ENCODE measurements at regions not wholly inside any gene's neighbourhood (a gene's known extent, or its start where the extent isn't known, plus 50 kb on each side); places are given as distances from the start of the nearest gene placed in this dataset.

DNA sequence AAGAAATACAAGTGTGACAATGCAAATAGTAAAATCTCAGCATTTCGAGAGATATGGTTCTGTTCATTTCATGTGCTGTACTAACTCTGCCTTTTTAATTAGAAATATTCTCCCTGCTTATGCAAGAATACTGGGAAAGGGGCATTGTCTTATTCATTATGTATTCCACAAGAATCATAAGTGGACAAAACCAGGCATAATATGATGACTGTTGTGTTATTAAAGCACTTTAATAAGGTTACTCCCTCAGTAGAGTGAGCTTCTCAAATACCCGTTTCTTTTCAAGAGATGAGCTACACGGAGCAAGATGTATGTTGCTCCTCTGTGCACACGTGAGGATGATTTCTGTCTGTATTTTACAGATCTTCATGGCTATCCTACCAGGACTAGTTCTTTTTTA, 638.7 kb upstream of the FANCL start:
- Histone ChIP-seq H3K4me1 (ENCODE audit: control insufficient read depth in 3 of 3, insufficient read depth in 2 of 3, low read depth in 1 of 3, low read length in 2 of 3) (no peaks in the 10 kb centered on the region), H3K27me3 (ENCODE audit: control insufficient read depth in 3 of 3, insufficient read depth in 3 of 3, low read length in 3 of 3) (no peaks in the 10 kb centered on the region), H3K4me3 (ENCODE audit: low read depth in 1 of 3, low read length in 3 of 3) (no peak overlapping the region), H3K36me3 (ENCODE audit: control insufficient read depth in 3 of 3, insufficient read depth in 2 of 3, low read depth in 1 of 3, low read length in 3 of 3) (no peaks in the 10 kb centered on the region), H3K27ac (ENCODE audit: low read depth in 1 of 3, low read length in 2 of 3) (no peak overlapping the region), H3K9me3 (ENCODE audit: control insufficient read depth in 2 of 2, insufficient read depth in 1 of 2, low read depth in 1 of 2, low read length in 1 of 2) (peaks cover 0 to 2% of the 10 kb centered on the region in 2 donors)
- WGBS, 3 donors, result 86 to 91% (median 87%) methylated on average over 4 of the region's 4 CpGs
- no peak for DNase-seq
- FAIRE-seq, result no peak

DNA sequence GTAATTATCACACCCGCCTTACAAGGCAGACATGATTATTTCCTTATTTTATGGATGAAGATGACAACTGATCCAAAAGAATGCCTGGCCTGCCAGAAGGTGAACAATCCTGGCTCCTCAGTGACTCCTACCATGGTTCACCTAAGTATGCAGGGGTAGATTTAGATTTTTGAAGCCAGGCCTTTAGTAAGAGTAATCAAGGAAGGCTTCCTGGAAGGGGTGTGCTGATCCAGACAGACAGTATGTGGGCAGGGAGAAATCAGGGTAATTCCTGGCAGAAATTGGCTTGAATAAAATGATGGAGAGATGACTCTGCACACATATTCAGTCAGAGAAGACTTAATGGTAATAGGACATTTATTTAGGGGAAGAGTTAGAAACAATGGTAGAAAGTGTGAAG, 637.7 kb upstream of the FANCL start:
- 76 to 96% (median 77%) methylated on average over 1 of the region's 1 CpG for WGBS, 3 donors
- FAIRE-seq, result no peak
- no peak overlapping the region for H3K27ac ChIP-seq (ENCODE audit: low read depth in 1 of 3, low read length in 2 of 3)
- H3K4me3 ChIP-seq (ENCODE audit: low read depth in 1 of 3, low read length in 3 of 3), result no peak overlapping the region
- no peaks in the 10 kb centered on the region for H3K27me3 ChIP-seq (ENCODE audit: control insufficient read depth in 3 of 3, insufficient read depth in 3 of 3, low read length in 3 of 3)
- no peak for DNase-seq
- H3K36me3 ChIP-seq (ENCODE audit: control insufficient read depth in 3 of 3, insufficient read depth in 2 of 3, low read depth in 1 of 3, low read length in 3 of 3), result no peaks in the 10 kb centered on the region
- H3K4me1 ChIP-seq (ENCODE audit: control insufficient read depth in 3 of 3, insufficient read depth in 2 of 3, low read depth in 1 of 3, low read length in 2 of 3), result no peaks in the 10 kb centered on the region
- H3K9me3 ChIP-seq (ENCODE audit: control insufficient read depth in 2 of 2, insufficient read depth in 1 of 2, low read depth in 1 of 2, low read length in 1 of 2), result peaks cover 0 to 2% of the 10 kb centered on the region in 2 donors

DNA sequence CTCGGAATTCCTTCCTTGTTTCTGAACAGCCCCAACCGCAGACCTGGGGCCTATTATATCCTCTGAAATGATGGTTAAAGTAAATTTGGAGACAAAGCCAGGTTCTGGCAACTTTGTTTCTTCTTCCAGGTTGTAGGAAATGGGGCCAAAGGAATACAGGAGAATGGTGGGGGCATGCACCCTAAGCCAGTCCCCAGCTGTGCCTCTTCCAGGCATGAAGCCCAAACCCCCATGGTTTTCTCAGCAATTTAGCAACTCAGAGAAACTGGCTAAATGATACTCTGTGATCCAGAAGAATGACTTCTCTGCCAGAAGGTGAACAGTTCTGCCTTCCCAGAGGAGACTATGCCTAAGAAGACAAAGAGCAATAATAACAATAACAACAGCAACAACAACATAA, 635.0 kb upstream of the FANCL start:
- no peak overlapping the region for H3K27ac ChIP-seq (ENCODE audit: low read depth in 1 of 3, low read length in 2 of 3)
- DNase-seq, result no peak
- H3K4me1 ChIP-seq (ENCODE audit: control insufficient read depth in 3 of 3, insufficient read depth in 2 of 3, low read depth in 1 of 3, low read length in 2 of 3), result no peaks in the 10 kb centered on the region
- no peak for FAIRE-seq
- H3K9me3 ChIP-seq (ENCODE audit: control insufficient read depth in 2 of 2, insufficient read depth in 1 of 2, low read depth in 1 of 2, low read length in 1 of 2), result peaks cover 0 to 2% of the 10 kb centered on the region in 2 donors
- no peaks in the 10 kb centered on the region for H3K36me3 ChIP-seq (ENCODE audit: control insufficient read depth in 3 of 3, insufficient read depth in 2 of 3, low read depth in 1 of 3, low read length in 3 of 3)
- H3K27me3 ChIP-seq (ENCODE audit: control insufficient read depth in 3 of 3, insufficient read depth in 3 of 3, low read length in 3 of 3), result no peaks in the 10 kb centered on the region
- WGBS, 3 donors, result 92 to 100% (median 95%) methylated on average over 2 of the region's 2 CpGs
- no peak overlapping the region for H3K4me3 ChIP-seq (ENCODE audit: low read depth in 1 of 3, low read length in 3 of 3)

DNA sequence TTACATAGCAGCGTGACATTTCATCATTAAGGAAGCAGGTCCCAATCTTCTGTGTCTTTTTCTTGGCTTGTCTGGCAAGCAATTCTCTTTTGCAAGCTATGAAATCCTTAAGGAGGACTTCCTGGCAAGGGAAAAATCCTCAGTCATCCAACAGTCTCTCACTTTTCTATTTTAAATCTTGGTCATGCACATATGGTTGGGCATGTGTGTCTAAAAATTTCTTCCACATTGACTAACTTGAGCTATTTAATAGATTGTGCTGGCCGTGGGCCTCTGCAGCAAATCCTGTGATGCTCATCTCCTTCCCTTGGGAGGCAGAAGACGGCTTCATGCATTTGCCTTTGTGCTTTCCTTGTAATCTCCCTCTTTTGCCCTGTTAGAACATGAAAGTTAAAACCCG, 634.3 kb upstream of the FANCL start:
- no peak overlapping the region for H3K27ac ChIP-seq (ENCODE audit: low read depth in 1 of 3, low read length in 2 of 3)
- H3K27me3 ChIP-seq (ENCODE audit: control insufficient read depth in 3 of 3, insufficient read depth in 3 of 3, low read length in 3 of 3), result no peaks in the 10 kb centered on the region
- no peaks in the 10 kb centered on the region for H3K36me3 ChIP-seq (ENCODE audit: control insufficient read depth in 3 of 3, insufficient read depth in 2 of 3, low read depth in 1 of 3, low read length in 3 of 3)
- no peak overlapping the region for H3K4me3 ChIP-seq (ENCODE audit: low read depth in 1 of 3, low read length in 3 of 3)
- DNase-seq (no peak), FAIRE-seq (no peak)
- 70 to 82% (median 81%) methylated on average over 4 of the region's 4 CpGs for WGBS, 3 donors
- H3K4me1 ChIP-seq (ENCODE audit: control insufficient read depth in 3 of 3, insufficient read depth in 2 of 3, low read depth in 1 of 3, low read length in 2 of 3), result no peaks in the 10 kb centered on the region
- peaks cover 0 to 2% of the 10 kb centered on the region in 2 donors for H3K9me3 ChIP-seq (ENCODE audit: control insufficient read depth in 2 of 2, insufficient read depth in 1 of 2, low read depth in 1 of 2, low read length in 1 of 2)

DNA sequence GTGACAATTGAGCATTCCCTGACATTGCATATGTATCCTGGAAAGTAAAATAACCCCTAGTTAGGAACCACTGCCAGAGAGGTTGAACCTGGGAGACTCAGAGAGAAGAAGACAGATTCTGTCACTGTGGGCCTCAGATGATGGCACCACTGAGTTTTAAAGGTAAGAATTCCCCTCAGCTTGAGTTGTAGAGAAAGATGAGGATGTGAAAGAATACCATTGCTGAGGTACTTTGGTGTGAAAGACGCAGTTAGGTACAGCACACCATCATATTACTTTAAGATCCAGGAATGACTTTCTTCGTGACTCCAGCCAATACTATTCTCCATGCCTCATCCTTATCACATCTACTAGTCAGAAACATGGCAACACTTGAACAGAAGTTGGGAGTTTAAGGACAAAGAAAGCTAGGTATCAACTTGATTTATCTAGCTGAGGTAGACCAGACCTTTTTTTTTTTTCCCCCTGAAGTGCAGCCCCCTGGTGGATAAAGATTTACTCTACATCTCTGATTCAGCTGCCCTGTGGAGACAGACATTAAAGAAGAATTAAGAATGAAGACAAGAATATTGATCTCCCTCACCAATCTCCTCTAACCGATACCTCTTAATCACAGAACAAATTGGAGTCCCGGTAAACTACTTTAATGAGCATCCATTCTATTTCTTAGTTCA, 630.5 kb upstream of the FANCL start:
- Histone ChIP-seq H3K27me3 (ENCODE audit: control insufficient read depth in 3 of 3, insufficient read depth in 3 of 3, low read length in 3 of 3) (no peaks in the 10 kb centered on the region), H3K36me3 (ENCODE audit: control insufficient read depth in 3 of 3, insufficient read depth in 2 of 3, low read depth in 1 of 3, low read length in 3 of 3) (no peaks in the 10 kb centered on the region), H3K27ac (ENCODE audit: low read depth in 1 of 3, low read length in 2 of 3) (no peak overlapping the region), H3K4me1 (ENCODE audit: control insufficient read depth in 3 of 3, insufficient read depth in 2 of 3, low read depth in 1 of 3, low read length in 2 of 3) (no peaks in the 10 kb centered on the region), H3K9me3 (ENCODE audit: control insufficient read depth in 2 of 2, insufficient read depth in 1 of 2, low read depth in 1 of 2, low read length in 1 of 2) (no peaks in the 10 kb centered on the region), H3K4me3 (ENCODE audit: low read depth in 1 of 3, low read length in 3 of 3) (no peak overlapping the region)
- DNase-seq (no peak), FAIRE-seq (no peak)
- WGBS, 3 donors, result 87 to 92% (median 91%) methylated on average over 4 of the region's 4 CpGs

DNA sequence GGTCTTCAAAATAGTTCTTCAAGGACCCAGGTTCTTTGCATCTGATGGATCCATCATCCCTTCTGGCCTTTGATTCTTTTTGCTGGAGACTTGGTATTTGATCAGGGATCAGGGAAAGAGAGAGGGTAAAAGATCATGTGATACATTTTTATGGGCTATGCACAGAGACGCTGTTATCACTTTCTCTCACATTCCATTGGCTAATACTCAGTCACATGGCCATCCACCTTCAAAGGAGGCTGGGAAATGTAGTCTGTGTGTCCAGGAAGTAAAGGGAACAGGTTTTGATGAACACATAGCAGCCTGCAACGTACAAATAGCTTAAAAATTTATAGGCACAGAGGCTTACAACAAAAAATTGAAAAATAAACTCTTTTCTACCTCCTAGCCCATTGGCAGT, 629.6 kb upstream of the FANCL start:
- H3K4me3 ChIP-seq (ENCODE audit: low read depth in 1 of 3, low read length in 3 of 3), result no peak overlapping the region
- DNase-seq (peak; percentile 2 to 20), FAIRE-seq (no peak)
- H3K4me1 ChIP-seq (ENCODE audit: control insufficient read depth in 3 of 3, insufficient read depth in 2 of 3, low read depth in 1 of 3, low read length in 2 of 3), result no peaks in the 10 kb centered on the region
- no peaks in the 10 kb centered on the region for H3K9me3 ChIP-seq (ENCODE audit: control insufficient read depth in 2 of 2, insufficient read depth in 1 of 2, low read depth in 1 of 2, low read length in 1 of 2)
- WGBS, 3 donors, result 21 to 50% (median 25%) methylated on average over 2 of the region's 2 CpGs
- H3K27ac ChIP-seq (ENCODE audit: low read depth in 1 of 3, low read length in 2 of 3), result no peak overlapping the region
- no peaks in the 10 kb centered on the region for H3K36me3 ChIP-seq (ENCODE audit: control insufficient read depth in 3 of 3, insufficient read depth in 2 of 3, low read depth in 1 of 3, low read length in 3 of 3)
- no peaks in the 10 kb centered on the region for H3K27me3 ChIP-seq (ENCODE audit: control insufficient read depth in 3 of 3, insufficient read depth in 3 of 3, low read length in 3 of 3)

DNA sequence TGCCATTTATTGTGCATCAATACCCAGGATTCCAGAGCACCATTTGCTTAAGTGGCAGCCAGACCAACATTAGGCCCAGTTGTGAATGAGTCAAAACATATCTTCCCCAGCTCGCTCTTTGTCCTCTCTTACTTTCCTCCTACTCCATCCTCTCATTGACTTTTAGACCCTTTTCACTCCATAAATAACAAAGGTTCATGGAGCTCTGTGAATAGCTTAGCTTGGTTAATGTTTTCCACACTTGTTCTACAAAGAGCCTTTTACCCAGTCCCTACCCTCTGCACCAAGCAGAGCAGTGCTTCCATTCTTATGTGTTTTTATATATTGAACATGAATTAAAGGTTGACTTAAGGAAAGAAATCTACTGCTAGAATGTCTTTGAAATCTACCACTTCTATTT, 625.8 kb upstream of the FANCL start:
- no peaks in the 10 kb centered on the region for H3K4me1 ChIP-seq (ENCODE audit: control insufficient read depth in 3 of 3, insufficient read depth in 2 of 3, low read depth in 1 of 3, low read length in 2 of 3)
- 55 to 64% (median 61%) methylated on average over 1 of the region's 1 CpG for WGBS, 3 donors
- no peaks in the 10 kb centered on the region for H3K36me3 ChIP-seq (ENCODE audit: control insufficient read depth in 3 of 3, insufficient read depth in 2 of 3, low read depth in 1 of 3, low read length in 3 of 3)

DNA sequence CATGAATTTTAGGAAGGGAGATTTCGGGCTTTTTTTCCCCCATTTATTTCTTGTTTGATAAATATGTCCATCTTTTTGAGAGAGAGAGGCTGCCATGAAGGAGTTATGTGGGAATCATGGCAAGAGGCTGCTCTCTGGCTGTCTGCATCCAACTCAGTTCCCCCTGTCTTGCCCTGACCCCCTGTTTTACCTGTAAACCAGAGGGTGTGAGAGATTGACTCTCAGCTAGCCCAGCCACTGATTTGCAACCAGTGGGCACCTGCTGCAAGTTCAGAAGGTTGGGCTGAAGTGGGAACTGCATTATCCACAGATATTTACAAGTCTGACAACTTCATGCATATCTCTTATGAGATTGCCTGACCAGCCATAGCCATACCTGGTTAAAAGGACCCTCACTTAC, 625.4 kb upstream of the FANCL start:
- no peak for FAIRE-seq
- Histone ChIP-seq H3K36me3 (ENCODE audit: control insufficient read depth in 3 of 3, insufficient read depth in 2 of 3, low read depth in 1 of 3, low read length in 3 of 3) (no peaks in the 10 kb centered on the region), H3K4me3 (ENCODE audit: low read depth in 1 of 3, low read length in 3 of 3) (no peak overlapping the region), H3K9me3 (ENCODE audit: control insufficient read depth in 2 of 2, insufficient read depth in 1 of 2, low read depth in 1 of 2, low read length in 1 of 2) (peaks cover 0 to 3% of the 10 kb centered on the region in 2 donors), H3K27ac (ENCODE audit: low read depth in 1 of 3, low read length in 2 of 3) (no peak overlapping the region), H3K27me3 (ENCODE audit: control insufficient read depth in 3 of 3, insufficient read depth in 3 of 3, low read length in 3 of 3) (no peaks in the 10 kb centered on the region), H3K4me1 (ENCODE audit: control insufficient read depth in 3 of 3, insufficient read depth in 2 of 3, low read depth in 1 of 3, low read length in 2 of 3) (no peaks in the 10 kb centered on the region)
- DNase-seq, result no peak
- 31 to 84% (median 41%) methylated on average over 1 of the region's 1 CpG for WGBS, 3 donors

More for the DNA sequence above, 625.8 kb upstream of the FANCL start:
- Histone ChIP-seq H3K27me3 (ENCODE audit: control insufficient read depth in 3 of 3, insufficient read depth in 3 of 3, low read length in 3 of 3) (no peaks in the 10 kb centered on the region), H3K4me3 (ENCODE audit: low read depth in 1 of 3, low read length in 3 of 3) (no peak overlapping the region), H3K9me3 (ENCODE audit: control insufficient read depth in 2 of 2, insufficient read depth in 1 of 2, low read depth in 1 of 2, low read length in 1 of 2) (peaks cover 0 to 3% of the 10 kb centered on the region in 2 donors), H3K27ac (ENCODE audit: low read depth in 1 of 3, low read length in 2 of 3) (no peak overlapping the region)
- FAIRE-seq (no peak), DNase-seq (peak in 1 of 2 donors; percentile 1)

DNA sequence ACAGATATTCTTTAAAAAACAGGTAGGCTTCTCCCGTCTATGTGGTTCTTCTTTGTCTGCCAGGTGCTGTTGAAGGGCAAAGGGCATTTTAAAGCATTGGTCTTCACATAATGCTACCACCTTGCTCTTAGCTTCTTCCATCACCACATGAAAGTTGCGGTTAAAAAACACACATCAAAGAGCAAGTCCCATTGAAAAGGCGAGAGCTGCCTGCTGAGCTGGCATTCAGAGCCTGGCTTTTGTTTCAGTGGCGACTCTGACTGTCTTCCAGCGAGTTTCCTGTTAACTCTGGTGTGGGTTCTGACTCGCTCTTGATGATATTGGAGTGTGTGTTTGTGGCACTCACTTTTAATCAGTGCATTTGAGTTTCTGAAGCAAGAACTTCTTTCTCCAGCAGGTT, 624.9 kb upstream of the FANCL start:
- FAIRE-seq (no peak), DNase-seq (no peak)
- H3K4me3 ChIP-seq (ENCODE audit: low read depth in 1 of 3, low read length in 3 of 3), result no peak overlapping the region
- H3K27ac ChIP-seq (ENCODE audit: low read depth in 1 of 3, low read length in 2 of 3), result no peak overlapping the region
- WGBS, 3 donors, result 39 to 56% (median 41%) methylated on average over 6 of the region's 6 CpGs
- H3K27me3 ChIP-seq (ENCODE audit: control insufficient read depth in 3 of 3, insufficient read depth in 3 of 3, low read length in 3 of 3), result no peaks in the 10 kb centered on the region
- peaks cover 0 to 3% of the 10 kb centered on the region in 2 donors for H3K9me3 ChIP-seq (ENCODE audit: control insufficient read depth in 2 of 2, insufficient read depth in 1 of 2, low read depth in 1 of 2, low read length in 1 of 2)
- H3K4me1 ChIP-seq (ENCODE audit: control insufficient read depth in 3 of 3, insufficient read depth in 2 of 3, low read depth in 1 of 3, low read length in 2 of 3), result no peaks in the 10 kb centered on the region
- H3K36me3 ChIP-seq (ENCODE audit: control insufficient read depth in 3 of 3, insufficient read depth in 2 of 3, low read depth in 1 of 3, low read length in 3 of 3), result no peaks in the 10 kb centered on the region

All from small intestine (tissue), 7 donors.